GM12878 (cell line): ENCODE measurements at regions not wholly inside any gene's neighbourhood (a gene's known extent, or its start where the extent isn't known, plus 50 kb on each side); places are given as distances from the start of the nearest gene placed in this dataset.

Experiments
- ATAC-seq: fragments of 200-7000 bp; cut with Tn5 transposase; 3 replicates; pipeline ENCODE4 v1.9.1; 2020; ENCODE audit warnings: mild to moderate bottlenecking, moderate library complexity
- BruUV-seq: library from RNA; stranded (reverse); fragments of 400-500 nt; replicated peaks from 2 replicates; lab custom pipeline; 2021; lab: Mats Ljungman, UMichigan
- CTCF ChIA-PET: fragments of 300-600 bp; sonication (Branson Sonifier 250); formaldehyde crosslinking; extraction: SDS; loops from one replicate; lab custom pipeline; 2021; ENCODE audit warnings: inconsistent platforms; lab: Yijun Ruan, JAX
- POLR2A ChIA-PET: fragments of 350-600 bp; formaldehyde crosslinking; extraction: SDS; loops from one replicate; lab custom pipeline; 2021; ENCODE audit warnings: inconsistent platforms; lab: Charles Lee
- RAD21 ChIA-PET: fragments of 300-600 bp; sonication (Branson Sonifier 250); formaldehyde crosslinking; loops from one replicate; lab custom pipeline; 2023; ENCODE audit warnings: antibody characterized with exemption; ENCODE audit not compliant: unreplicated experiment; lab: Charles Lee
- SMC1A ChIA-PET: fragments of 300-600 bp; sonication (Branson Sonifier 250); formaldehyde crosslinking; loops from one replicate; lab custom pipeline; 2023; ENCODE audit not compliant: unreplicated experiment, uncharacterized antibody; lab: Charles Lee
- DNase-seq: peaks from one replicate; pipeline ENCODE4 v3.0.0-alpha.2; 2011; ENCODE audit warnings: low read depth, low spot score
- FAIRE-seq: peaks from 3 replicates; lab custom pipeline; 2011; peaks lifted over from hg19 to GRCh38; lab: Jason Lieb, UNC
- H2AFZ ChIP-seq: 2 replicates; pipeline ENCODE4 v1.6.0; 2011; ENCODE audit warnings: low read depth, low read length, control low read depth; ENCODE audit not compliant: control insufficient read depth
- H3K27ac ChIP-seq: 2 replicates; pipeline ENCODE4 v1.5.1; 2011; ENCODE audit warnings: control low read depth; ENCODE audit not compliant: control insufficient read depth, insufficient read depth
- H3K27me3 ChIP-seq, 2 experiments: replicated peaks in 1 of 2; 2 replicates each; pipeline versions ENCODE4 v1.6.0 to v1.6.1; 2011; ENCODE audit warnings: low read length in 1 of 2; ENCODE audit not compliant: control insufficient read depth in 2 of 2, insufficient read depth in 2 of 2
- H3K36me3 ChIP-seq, 2 experiments: 2 replicates each; pipeline ENCODE4 v1.5.1; 2011; ENCODE audit warnings: low read length in 1 of 2; ENCODE audit not compliant: control insufficient read depth in 2 of 2, insufficient read depth in 2 of 2
- H3K4me1 ChIP-seq: 2 replicates; pipeline ENCODE4 v1.6.1; 2011; ENCODE audit warnings: mild to moderate bottlenecking, low read length, moderate library complexity, mixed read lengths; ENCODE audit not compliant: control insufficient read depth, insufficient read depth
- H3K4me2 ChIP-seq: 2 replicates; pipeline ENCODE4 v1.6.0; 2011; ENCODE audit warnings: control low read depth; ENCODE audit not compliant: control insufficient read depth, insufficient read depth
- H3K4me3 ChIP-seq: fragments of 200-600 bp; sonication (generic); 2 replicates; pipeline ENCODE4 v1.5.1; 2016
- H3K79me2 ChIP-seq: 2 replicates; pipeline ENCODE4 v1.6.0; 2011; ENCODE audit warnings: low read length; ENCODE audit not compliant: control insufficient read depth, insufficient read depth
- H3K9ac ChIP-seq: 2 replicates; pipeline ENCODE4 v1.8.0; 2011; ENCODE audit warnings: low read length, control low read depth, mixed read lengths; ENCODE audit not compliant: control insufficient read depth, insufficient read depth
- H3K9me3 ChIP-seq: replicated peaks from 3 replicates; pipeline ENCODE4 v1.5.1; 2011; ENCODE audit warnings: mild to moderate bottlenecking, low read length; ENCODE audit not compliant: control insufficient read depth, insufficient read depth
- H4K20me1 ChIP-seq: 2 replicates; pipeline ENCODE4 v1.6.0; 2011; ENCODE audit not compliant: control insufficient read depth, insufficient read depth
- BCL3 ChIP-seq: IDR thresholded peaks from 2 replicates; pipeline ENCODE4 v1.6.1; 2011; ENCODE audit warnings: borderline replicate concordance, low read depth, mild to moderate bottlenecking, moderate library complexity, low read length; ENCODE audit not compliant: insufficient read depth, poor library complexity, severe bottlenecking
- BHLHE40 ChIP-seq, 2 experiments: fragments of 450-650 bp in 1 of 2; IDR thresholded peaks; 2 replicates each; pipeline ENCODE4 v1.6.1; 2011 to 2017; ENCODE audit warnings: low read depth in 2 of 2, borderline replicate concordance in 1 of 2, improper control_type of control experiment in 1 of 2, low read length in 1 of 2, mild to moderate bottlenecking in 1 of 2
- BMI1 ChIP-seq: fragments of 450-650 bp; IDR thresholded peaks from 2 replicates; pipeline ENCODE4 v1.6.1; 2016; ENCODE audit warnings: mild to moderate bottlenecking, moderate library complexity, borderline replicate concordance
- CHD1 ChIP-seq: IDR thresholded peaks from 2 replicates; pipeline ENCODE4 v1.6.1; 2012; ENCODE audit warnings: low read depth, low read length, improper control_type of control experiment
- DPF2 ChIP-seq: fragments of 450-650 bp; IDR thresholded peaks from 2 replicates; pipeline ENCODE4 v1.6.1; 2017; ENCODE audit warnings: mild to moderate bottlenecking
- ESRRA ChIP-seq: IDR thresholded peaks from 2 replicates; pipeline ENCODE4 v1.6.1; 2012; ENCODE audit warnings: mild to moderate bottlenecking, low read length, improper control_type of control experiment
- FOXK2 ChIP-seq: fragments of 450-650 bp; IDR thresholded peaks from 2 replicates; pipeline ENCODE4 v1.6.1; 2017; ENCODE audit warnings: mild to moderate bottlenecking, moderate library complexity
- LARP7 ChIP-seq: fragments of 450-650 bp; IDR thresholded peaks from 2 replicates; pipeline ENCODE4 v1.6.1; 2017; ENCODE audit warnings: mild to moderate bottlenecking
- MEF2B ChIP-seq: fragments of 450-650 bp; IDR thresholded peaks from 2 replicates; pipeline ENCODE4 v1.6.1; 2018; ENCODE audit warnings: mild to moderate bottlenecking, moderate library complexity; ENCODE audit not compliant: partially characterized antibody, poor library complexity, severe bottlenecking
- NFYB ChIP-seq: IDR thresholded peaks from 2 replicates; pipeline ENCODE4 v1.6.1; 2011; ENCODE audit warnings: low read depth, mild to moderate bottlenecking, low read length, improper control_type of control experiment, moderate library complexity; ENCODE audit not compliant: insufficient read depth
- PAX5 ChIP-seq: IDR thresholded peaks from 2 replicates; pipeline ENCODE4 v1.6.1; 2011; ENCODE audit warnings: low read depth, low read length, borderline replicate concordance
- PAX8 ChIP-seq: fragments of 450-650 bp; IDR thresholded peaks from 2 replicates; pipeline ENCODE4 v1.6.1; 2017; ENCODE audit warnings: mild to moderate bottlenecking, moderate library complexity
- RB1 ChIP-seq: fragments of 450-650 bp; formaldehyde crosslinking; IDR thresholded peaks from 2 replicates; pipeline ENCODE4 v1.6.1; 2017; ENCODE audit warnings: mild to moderate bottlenecking, borderline replicate concordance
- RBBP5 ChIP-seq: fragments of 200-600 bp; sonication (generic); conservative IDR thresholded peaks from 2 replicates; pipeline ENCODE4 v1.6.1; 2016
- RFX5 ChIP-seq: IDR thresholded peaks from 2 replicates; pipeline ENCODE4 v1.6.1; 2011; ENCODE audit warnings: low read depth, low read length, improper control_type of control experiment
- SP1 ChIP-seq: IDR thresholded peaks from one replicate; pipeline ENCODE4 v1.6.1; 2011; ENCODE audit warnings: low read depth, low read length
- ZNF217 ChIP-seq: fragments of 450-650 bp; IDR thresholded peaks from 2 replicates; pipeline ENCODE4 v1.6.1; 2017; ENCODE audit warnings: antibody characterized with exemption, mild to moderate bottlenecking
- ZNF274 ChIP-seq: IDR thresholded peaks from one replicate; pipeline ENCODE4 v1.8.0; 2011; ENCODE audit not compliant: insufficient read length, insufficient read depth
- ZNF622 ChIP-seq: fragments of 450-650 bp; IDR thresholded peaks from 2 replicates; pipeline ENCODE4 v1.6.1; 2017; ENCODE audit warnings: mild to moderate bottlenecking, inconsistent platforms
- WGBS: methylation state at CpG from one replicate; pipeline ENCODE4 v1.1.6; 2016; ENCODE audit warnings: low lambda C conversion rate; ENCODE audit not compliant: insufficient replicate concordance, insufficient coverage; ENCODE audit errors: missing lambda C conversion rate; 5-methylcytosine and 5-hydroxymethylcytosine counted together
- in situ Hi-C: fragments of 300-500 bp; cut with MboI; formaldehyde crosslinking; loops from 9 replicates; pipeline ENCODE4 v1.14.3; 2018; ENCODE audit warnings: mixed read lengths
- intact Hi-C: fragments of 100-400 bp; cut with micrococcal nuclease; formaldehyde crosslinking; loops from one replicate; pipeline ENCODE4 v1.14.2; 2022; ENCODE audit not compliant: unreplicated experiment

- TF ChIP-seq BHLHE40 (IDR thresholded peaks at IDR 0.05; ENCODE audit: borderline replicate concordance in 1 of 2, low read depth in 2 of 2, low read length in 1 of 2) (no peak), CHD1 (no peak), ZNF217 (no peak), PAX8 (no peak), ZNF274 (no peak)
These were observed 144.7 kb downstream of the COX18 start (continued) for GRCh38 chr4:72924814-72925213.

- no TSS peak for BruUV-seq
- ChIA-PET RAD21 (no interaction called here), CTCF (no interaction called here), POLR2A (no interaction called here), SMC1A (no interaction called here)
- no peaks in the 10 kb centered on the region for H3K9me3 ChIP-seq
- WGBS = 81% methylated on average over 1 of the region's 1 CpG
- no peak overlapping the region for H3K4me3 ChIP-seq
- H3K9ac ChIP-seq = no peak overlapping the region
- no peaks in the 10 kb centered on the region for H3K27me3 ChIP-seq
- H3K27ac ChIP-seq = no peak overlapping the region
- no peaks in the 10 kb centered on the region for H3K79me2 ChIP-seq
- no peaks in the 10 kb centered on the region for H3K36me3 ChIP-seq
- ATAC-seq (no peak), DNase-seq (no peak), FAIRE-seq (no peak)
- intact Hi-C loops = no loop called here
- H3K4me2 ChIP-seq = no peak overlapping the region
- H4K20me1 ChIP-seq = no peaks in the 10 kb centered on the region
- TF ChIP-seq LARP7 (no peak), SP1 (no peak)
- no peaks in the 10 kb centered on the region for H3K4me1 ChIP-seq
- no peak overlapping the region for H2AFZ ChIP-seq
- in situ Hi-C loops = no loop called here
These were observed 149.6 kb downstream of the COX18 start for GRCh38 chr4:72919937-72920336.

- no peak for ATAC-seq
- H3K27me3 ChIP-seq = no peaks in the 10 kb centered on the region
- in situ Hi-C loops (no loop called here), intact Hi-C loops (no loop called here)
- RAD21 ChIA-PET = no interaction called here
- H3K9me3 ChIP-seq = no peaks in the 10 kb centered on the region
- H3K4me2 ChIP-seq = no peak overlapping the region
- no peak overlapping the region for H3K4me3 ChIP-seq
- DNase-seq = no peak
- no peaks in the 10 kb centered on the region for H3K79me2 ChIP-seq
- no TSS peak for BruUV-seq
- H2AFZ ChIP-seq = no peak overlapping the region
- H3K36me3 ChIP-seq = no peaks in the 10 kb centered on the region
- CTCF ChIA-PET = no interaction called here
- no peaks in the 10 kb centered on the region for H3K4me1 ChIP-seq
- no peak overlapping the region for H3K9ac ChIP-seq
- H3K27ac ChIP-seq = no peak overlapping the region
- no peak for TF ChIP-seq RFX5
- TF ChIP-seq RB1 = no peak
- no peak for TF ChIP-seq FOXK2
- TF ChIP-seq BCL3 = no peak
- TF ChIP-seq NFYB = no peak
- TF ChIP-seq ESRRA = no peak
- TF ChIP-seq LARP7 = no peak
- no peak for TF ChIP-seq PAX5
- TF ChIP-seq BMI1 = no peak
- no peak for TF ChIP-seq ZNF622
- no peak for TF ChIP-seq MEF2B
- TF ChIP-seq DPF2 = no peak
- TF ChIP-seq RBBP5 = no peak
- 8% methylated on average over 3 of the region's 3 CpGs for WGBS
- SMC1A ChIA-PET = no interaction called here
- no peaks in the 10 kb centered on the region for H4K20me1 ChIP-seq
- no peak for FAIRE-seq
- POLR2A ChIA-PET = no interaction called here
These were observed 150.1 kb downstream of the COX18 start for GRCh38 chr4:72919464-72919863.
